Upper lobe of left lung (tissue), 6 donors: ENCODE measurements at regions not wholly inside any gene's neighbourhood (a gene's known extent, or its start where the extent isn't known, plus 50 kb on each side); places are given as distances from the start of the nearest gene placed in this dataset.

Source experiments
- ATAC-seq, 2 donors: fragments of 200-7000 bp; cut with Tn5 transposase; one replicate each; pipeline ENCODE4 v1.9.1; 2022; ENCODE audit warnings: mild to moderate bottlenecking in 2 of 2, moderate library complexity in 2 of 2; ENCODE audit not compliant: low FRiP score in 2 of 2
- DNase-seq, 2 donors: peaks; one replicate each; pipeline ENCODE4 v3.0.0-alpha.2; 2019 to 2020
- H3K27ac ChIP-seq, 4 donors: fragments of 200-600 bp; sonication (generic); one replicate each; pipeline ENCODE4 v1.5.1; 2016 to 2019
- H3K27me3 ChIP-seq, 4 donors: fragments of 200-600 bp; sonication (generic); one replicate each; pipeline ENCODE4 v1.5.1; 2017 to 2019
- H3K36me3 ChIP-seq, 4 donors: fragments of 200-600 bp; sonication (generic); one replicate each; pipeline ENCODE4 v1.5.1; 2016 to 2019
- H3K4me1 ChIP-seq, 4 donors: fragments of 200-600 bp; sonication (generic); one replicate each; pipeline ENCODE4 v1.5.1; 2018 to 2019
- H3K4me3 ChIP-seq, 4 donors: fragments of 200-600 bp; sonication (generic); one replicate each; pipeline ENCODE4 v1.5.1; 2017 to 2019; ENCODE audit warnings: mild to moderate bottlenecking in 2 of 4, moderate library complexity in 1 of 4
- H3K9me3 ChIP-seq, 4 donors: fragments of 200-600 bp; sonication (generic); one replicate each; pipeline ENCODE4 v1.5.1; 2018 to 2019
- EP300 ChIP-seq, 4 donors: sonication (generic); formaldehyde crosslinking; IDR thresholded peaks; one replicate each; pipeline ENCODE4 v1.5.1; 2017; ENCODE audit warnings: antibody characterized with exemption in 4 of 4, control low read depth in 2 of 4
- POLR2A ChIP-seq, 4 donors: fragments of 450-650 bp; IDR thresholded peaks; one replicate each; pipeline ENCODE4 v1.5.1; 2016 to 2017; ENCODE audit warnings: antibody characterized with exemption in 4 of 4, mild to moderate bottlenecking in 2 of 4
- POLR2AphosphoS5 ChIP-seq, 2 donors: sonication (generic); formaldehyde crosslinking; IDR thresholded peaks; one replicate each; pipeline ENCODE4 v1.5.1; 2017; ENCODE audit warnings: antibody characterized with exemption in 2 of 2
- WGBS, 2 donors: methylation state at CpG; one replicate each; pipeline ENCODE4 v1.1.5; 2017 to 2018; 5-methylcytosine and 5-hydroxymethylcytosine counted together
- TF ChIP-seq, protein P1 (sequence below), 6 experiments: fragments of 450-650 bp in 4 of 6; fragments of 200-600 bp in 2 of 6; sonication (generic) in 2 of 6; IDR thresholded peaks; one replicate each; pipeline ENCODE4 v1.5.1; 2016 to 2019; ENCODE audit warnings: antibody characterized with exemption in 6 of 6
- donor health status: DM: no; HTN: no; CAD: no; lungs with moderate emphysema.
- donor health status: DM: no; HTN: yes; CAD: no; lungs with severe emphysema.

DNA sequence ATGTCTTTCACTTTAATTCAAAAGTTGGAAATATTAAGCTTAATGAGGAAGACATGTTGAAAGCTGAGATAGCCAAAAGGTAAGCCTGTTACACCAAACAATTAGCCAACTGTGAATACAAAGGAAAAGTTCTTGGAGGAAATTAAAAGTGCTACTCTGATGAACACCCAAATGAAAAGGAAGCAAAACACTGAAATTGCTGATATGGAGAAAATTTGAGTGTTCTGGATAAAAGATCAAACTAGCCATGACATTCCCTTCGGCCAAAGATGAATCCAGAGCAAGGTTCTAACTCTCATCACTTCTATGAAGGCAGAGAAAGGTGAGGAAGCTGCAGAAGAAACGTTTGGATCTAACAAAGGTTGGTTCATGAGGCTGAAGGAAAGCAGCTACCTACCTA is 280.8 kb upstream of the BCHE start:
- Histone ChIP-seq H3K27ac (no peak overlapping the region), H3K9me3 (no peaks in the 10 kb centered on the region), H3K4me1 (no peaks in the 10 kb centered on the region), H3K36me3 (no peaks in the 10 kb centered on the region), H3K4me3 (no peak overlapping the region), H3K27me3 (no peaks in the 10 kb centered on the region)
- 54 to 59% methylated on average over 2 of the region's 2 CpGs for WGBS, 2 donors
- no peak for ATAC-seq
- TF ChIP-seq EP300 (IDR thresholded peaks at IDR 0.05): no peak
- TF ChIP-seq, protein P1, sequence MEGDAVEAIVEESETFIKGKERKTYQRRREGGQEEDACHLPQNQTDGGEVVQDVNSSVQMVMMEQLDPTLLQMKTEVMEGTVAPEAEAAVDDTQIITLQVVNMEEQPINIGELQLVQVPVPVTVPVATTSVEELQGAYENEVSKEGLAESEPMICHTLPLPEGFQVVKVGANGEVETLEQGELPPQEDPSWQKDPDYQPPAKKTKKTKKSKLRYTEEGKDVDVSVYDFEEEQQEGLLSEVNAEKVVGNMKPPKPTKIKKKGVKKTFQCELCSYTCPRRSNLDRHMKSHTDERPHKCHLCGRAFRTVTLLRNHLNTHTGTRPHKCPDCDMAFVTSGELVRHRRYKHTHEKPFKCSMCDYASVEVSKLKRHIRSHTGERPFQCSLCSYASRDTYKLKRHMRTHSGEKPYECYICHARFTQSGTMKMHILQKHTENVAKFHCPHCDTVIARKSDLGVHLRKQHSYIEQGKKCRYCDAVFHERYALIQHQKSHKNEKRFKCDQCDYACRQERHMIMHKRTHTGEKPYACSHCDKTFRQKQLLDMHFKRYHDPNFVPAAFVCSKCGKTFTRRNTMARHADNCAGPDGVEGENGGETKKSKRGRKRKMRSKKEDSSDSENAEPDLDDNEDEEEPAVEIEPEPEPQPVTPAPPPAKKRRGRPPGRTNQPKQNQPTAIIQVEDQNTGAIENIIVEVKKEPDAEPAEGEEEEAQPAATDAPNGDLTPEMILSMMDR (IDR thresholded peaks at IDR 0.05): no peak
- no peak for TF ChIP-seq POLR2AphosphoS5 (IDR thresholded peaks at IDR 0.05)
- TF ChIP-seq POLR2A (IDR thresholded peaks at IDR 0.05): no peak
- DNase-seq: no peak

DNA sequence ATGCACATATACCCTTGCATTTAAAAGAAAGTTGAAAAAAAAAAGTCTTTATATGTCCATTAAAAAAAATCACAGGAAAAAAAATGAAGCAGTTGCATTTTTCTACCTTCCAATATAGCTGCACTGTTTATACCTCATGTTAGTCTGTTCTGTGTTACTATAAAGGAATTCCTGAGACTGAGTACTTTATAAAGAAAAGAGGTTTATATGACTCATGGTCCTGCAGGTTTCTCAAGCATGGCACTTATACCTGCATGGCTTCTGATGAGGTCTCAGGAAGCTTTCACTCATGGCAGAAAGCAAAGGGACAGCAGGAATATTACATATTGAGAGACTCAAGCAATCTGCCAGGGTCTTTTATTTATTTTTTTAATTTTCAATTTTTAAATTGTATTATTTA is 277.2 kb upstream of the BCHE start:
- no peak for TF ChIP-seq POLR2AphosphoS5 (IDR thresholded peaks at IDR 0.05)
- TF ChIP-seq POLR2A (IDR thresholded peaks at IDR 0.05): no peak
- no peak for TF ChIP-seq EP300 (IDR thresholded peaks at IDR 0.05)
- TF ChIP-seq, protein P1 (IDR thresholded peaks at IDR 0.05): no peak
- no peak for ATAC-seq
- no peaks in the 10 kb centered on the region for H3K4me1 ChIP-seq

DNA sequence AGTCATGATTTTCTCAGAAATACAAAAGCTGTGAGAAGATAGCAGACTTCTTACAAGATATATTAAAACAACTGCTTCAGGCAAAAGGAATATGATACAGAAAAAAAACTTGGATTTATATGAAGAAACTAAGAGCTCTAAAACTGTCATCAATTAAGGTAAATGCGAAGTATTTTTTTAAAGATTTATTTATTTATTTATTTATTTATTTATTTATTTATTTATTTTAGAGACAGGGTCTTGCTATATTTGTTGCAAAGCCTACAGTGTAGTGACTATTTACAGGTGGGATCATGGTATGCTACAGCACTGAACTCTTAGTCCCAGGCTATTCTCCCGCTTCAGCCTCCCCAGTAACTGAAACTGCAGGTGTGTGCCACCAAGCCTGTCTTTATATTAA is 274.3 kb upstream of the BCHE start:
- no peak overlapping the region for H3K4me3 ChIP-seq
- DNase-seq (no peak), ATAC-seq (no peak)
- no peaks in the 10 kb centered on the region for H3K27me3 ChIP-seq
- no peaks in the 10 kb centered on the region for H3K4me1 ChIP-seq
- 94 to 95% methylated on average over 2 of the region's 2 CpGs for WGBS, 2 donors
- H3K27ac ChIP-seq: no peak overlapping the region
- no peaks in the 10 kb centered on the region for H3K9me3 ChIP-seq
- TF ChIP-seq EP300 (IDR thresholded peaks at IDR 0.05) (no peak), POLR2AphosphoS5 (IDR thresholded peaks at IDR 0.05) (no peak), POLR2A (IDR thresholded peaks at IDR 0.05) (no peak)
- TF ChIP-seq, protein P1 (IDR thresholded peaks at IDR 0.05): no peak
- H3K36me3 ChIP-seq: no peaks in the 10 kb centered on the region

More for the DNA sequence above, 277.2 kb upstream of the BCHE start:
- H3K27ac ChIP-seq: no peak overlapping the region
- no peaks in the 10 kb centered on the region for H3K27me3 ChIP-seq
- no peaks in the 10 kb centered on the region for H3K36me3 ChIP-seq
- no peak overlapping the region for H3K4me3 ChIP-seq
- no peaks in the 10 kb centered on the region for H3K9me3 ChIP-seq
- DNase-seq: no peak

DNA sequence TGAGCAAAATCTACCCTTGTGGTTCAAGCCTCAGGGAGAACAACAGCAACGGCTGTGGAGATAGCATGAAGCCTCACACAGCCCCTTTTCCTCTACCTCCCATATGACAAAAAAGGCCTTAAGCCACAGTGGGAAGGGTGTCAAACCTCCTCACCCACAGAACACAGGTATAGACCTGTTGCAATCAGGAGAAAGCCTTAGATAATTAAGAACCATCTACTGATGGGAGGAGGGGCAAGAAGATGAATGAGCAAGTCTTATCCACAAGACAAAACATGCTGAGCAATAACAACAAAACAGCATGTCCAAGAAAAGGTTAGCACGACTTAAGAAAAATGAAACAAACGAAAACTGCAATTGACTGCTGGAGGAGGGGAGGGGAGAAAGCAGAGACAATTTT is 272.9 kb upstream of the BCHE start:
- TF ChIP-seq POLR2AphosphoS5 (IDR thresholded peaks at IDR 0.05) (no peak), EP300 (IDR thresholded peaks at IDR 0.05) (no peak), POLR2A (IDR thresholded peaks at IDR 0.05) (no peak)
- TF ChIP-seq, protein P1 (IDR thresholded peaks at IDR 0.05): no peak
- Histone ChIP-seq H3K4me3 (no peak overlapping the region), H3K27me3 (no peaks in the 10 kb centered on the region), H3K4me1 (no peaks in the 10 kb centered on the region), H3K36me3 (no peaks in the 10 kb centered on the region), H3K9me3 (no peaks in the 10 kb centered on the region), H3K27ac (no peak overlapping the region)
- 59 to 69% methylated on average over 3 of the region's 3 CpGs for WGBS, 2 donors
- DNase-seq (no peak), ATAC-seq (no peak)

DNA sequence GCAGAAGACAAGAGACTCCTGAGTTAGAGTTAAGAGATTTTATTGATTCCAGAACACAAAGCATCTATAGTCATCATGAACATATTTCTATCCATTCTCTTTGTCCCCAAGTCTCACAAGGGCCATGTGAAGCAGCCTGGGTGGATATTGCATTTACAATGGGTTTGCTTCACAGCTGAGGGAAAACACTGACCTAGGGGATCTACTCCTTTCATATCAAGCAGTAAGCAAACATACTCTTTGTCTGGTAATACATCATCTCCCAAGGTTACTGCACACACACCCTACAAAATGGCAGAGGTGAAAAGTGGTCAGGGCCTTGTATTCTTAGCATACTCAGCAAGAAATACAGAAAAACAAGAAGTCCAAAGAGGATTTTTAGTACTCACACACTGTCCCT is 267.7 kb upstream of the BCHE start:
- Histone ChIP-seq H3K4me3 (no peak overlapping the region), H3K27me3 (no peaks in the 10 kb centered on the region), H3K36me3 (no peaks in the 10 kb centered on the region), H3K9me3 (no peaks in the 10 kb centered on the region), H3K4me1 (no peaks in the 10 kb centered on the region), H3K27ac (no peak overlapping the region)
- DNase-seq: no peak
- no peak for TF ChIP-seq POLR2A (IDR thresholded peaks at IDR 0.05)
- TF ChIP-seq, protein P1 (IDR thresholded peaks at IDR 0.05): no peak
- no peak for TF ChIP-seq POLR2AphosphoS5 (IDR thresholded peaks at IDR 0.05)
- no peak for TF ChIP-seq EP300 (IDR thresholded peaks at IDR 0.05)
- ATAC-seq: no peak
